Endothelial cell of umbilical vein (primary cell): ENCODE measurements at regions not wholly inside any gene's neighbourhood (a gene's known extent, or its start where the extent isn't known, plus 50 kb on each side); places are given as distances from the start of the nearest gene placed in this dataset.

Source experiments
- BruUV-seq: library from RNA; stranded (reverse); fragments of 400-500 nt; replicated peaks from 2 replicates; lab custom pipeline; 2021; lab: Mats Ljungman, UMichigan
- CTCF ChIA-PET: fragments of 300-600, 350-600 bp; sonication (Branson Sonifier 250); formaldehyde crosslinking; loops from one replicate; lab custom pipeline; 2021; ENCODE audit warnings: antibody characterized with exemption, inconsistent platforms; lab: Charles Lee
- POLR2A ChIA-PET: fragments of 300-600, 350-600 bp; sonication (Branson Sonifier 250); formaldehyde crosslinking; loops from one replicate; lab custom pipeline; 2021; ENCODE audit warnings: antibody characterized with exemption, inconsistent platforms; lab: Charles Lee
- DNase-seq: peaks from one replicate; pipeline ENCODE4 v3.0.0-alpha.2; 2011; ENCODE audit warnings: low read depth, low spot score
- FAIRE-seq: peaks from 2 replicates; lab custom pipeline; 2011; peaks lifted over from hg19 to GRCh38; lab: Jason Lieb, UNC
- H2AFZ ChIP-seq: 2 replicates; pipeline ENCODE4 v1.6.0; 2012; ENCODE audit warnings: low read depth, low read length, control low read depth, inconsistent platforms
- H3K27ac ChIP-seq: 2 replicates; pipeline ENCODE4 v1.5.1; 2011; ENCODE audit warnings: low read depth, mild to moderate bottlenecking, control low read depth, low read length, moderate library complexity; ENCODE audit not compliant: insufficient read depth
- H3K27me3 ChIP-seq, 2 experiments: 2 replicates each; pipeline versions ENCODE4 v1.6.0 to v1.6.1; 2011; ENCODE audit warnings: low read length in 2 of 2, mixed read lengths in 1 of 2; ENCODE audit not compliant: control insufficient read depth in 2 of 2, insufficient read depth in 2 of 2
- H3K36me3 ChIP-seq, 2 experiments: 2 replicates in 1 of 2; 3 replicates in 1 of 2; pipeline ENCODE4 v1.5.1; 2011; ENCODE audit warnings: low read length in 2 of 2, mild to moderate bottlenecking in 1 of 2, moderate library complexity in 1 of 2; ENCODE audit not compliant: control insufficient read depth in 2 of 2, insufficient read depth in 2 of 2; ENCODE audit errors: extremely low read depth in 1 of 2
- H3K4me1 ChIP-seq: 3 replicates; pipeline ENCODE4 v1.5.1; 2011; ENCODE audit warnings: mild to moderate bottlenecking, low read length; ENCODE audit not compliant: control insufficient read depth, insufficient read depth; ENCODE audit errors: extremely low read depth
- H3K4me2 ChIP-seq: 2 replicates; pipeline ENCODE4 v1.6.1; 2011; ENCODE audit warnings: low read length, control low read depth, mixed read lengths; ENCODE audit not compliant: insufficient read depth
- H3K4me3 ChIP-seq, 3 experiments: fragments of 200-600 bp in 1 of 3; sonication (generic), shearing (Covaris generic) in 1 of 3; replicated peaks in 1 of 3; 2 replicates each; pipeline ENCODE4 v1.5.1; 2011 to 2016; ENCODE audit warnings: control low read depth in 3 of 3, low read length in 3 of 3, mild to moderate bottlenecking in 2 of 3, inconsistent platforms in 1 of 3, low read depth in 1 of 3, moderate library complexity in 1 of 3; ENCODE audit not compliant: insufficient read depth in 1 of 3
- H3K79me2 ChIP-seq: 2 replicates; pipeline ENCODE4 v1.6.0; 2012; ENCODE audit warnings: low read length, inconsistent platforms; ENCODE audit not compliant: control insufficient read depth, insufficient read depth
- H3K9ac ChIP-seq: replicated peaks from 2 replicates; pipeline ENCODE3; 2011; ENCODE audit warnings: low read length, control low read depth; ENCODE audit not compliant: insufficient read depth; ENCODE audit errors: extremely low read depth
- H3K9me1 ChIP-seq: replicated peaks from 3 replicates; pipeline ENCODE4 v1.6.0; 2011; ENCODE audit warnings: mild to moderate bottlenecking, low read length; ENCODE audit not compliant: control insufficient read depth, insufficient read depth; ENCODE audit errors: extremely low read depth
- H3K9me3 ChIP-seq: replicated peaks from 2 replicates; pipeline ENCODE4 v1.5.1; 2012; ENCODE audit warnings: low read length, inconsistent platforms; ENCODE audit not compliant: control insufficient read depth, insufficient read depth
- H4K20me1 ChIP-seq: replicated peaks from 2 replicates; pipeline ENCODE3; 2011; ENCODE audit warnings: mild to moderate bottlenecking, low read length; ENCODE audit not compliant: control insufficient read depth, insufficient read depth; ENCODE audit errors: extremely low read depth
- EZH2 ChIP-seq: IDR thresholded peaks from 2 replicates; pipeline ENCODE4 v1.6.1; 2012; ENCODE audit warnings: borderline replicate concordance, low read depth, mild to moderate bottlenecking, moderate library complexity, low read length, inconsistent platforms; ENCODE audit not compliant: severe bottlenecking
- FOS ChIP-seq: IDR thresholded peaks from 2 replicates; pipeline ENCODE4 v1.6.1; 2011; ENCODE audit warnings: mild to moderate bottlenecking, low read length, moderate library complexity, borderline replicate concordance; ENCODE audit not compliant: insufficient read depth
- GATA2 ChIP-seq: IDR thresholded peaks from 2 replicates; pipeline ENCODE4 v1.7.0; 2011; ENCODE audit warnings: low read depth, mild to moderate bottlenecking, moderate library complexity, mixed read lengths, low read length; ENCODE audit not compliant: insufficient read length, insufficient read depth
- JUN ChIP-seq: IDR thresholded peaks from 2 replicates; pipeline ENCODE4 v1.6.1; 2011; ENCODE audit warnings: borderline replicate concordance, low read depth; ENCODE audit not compliant: insufficient read length, insufficient read depth
- MYC ChIP-seq: IDR thresholded peaks from one replicate; pipeline ENCODE4 v1.6.1; 2011; ENCODE audit warnings: mild to moderate bottlenecking, low read depth, low read length
- POLR2A ChIP-seq: IDR thresholded peaks from 2 replicates; pipeline ENCODE4 v1.6.1; 2012; ENCODE audit warnings: low read depth, mild to moderate bottlenecking, control low read depth, low read length
- POLR2AphosphoS5 ChIP-seq: IDR thresholded peaks from 2 replicates; pipeline ENCODE4 v1.6.1; 2012; ENCODE audit warnings: low read depth, mild to moderate bottlenecking, control low read depth, low read length, moderate library complexity; ENCODE audit not compliant: insufficient read depth
- dilution Hi-C: fragments of 300-500 bp; cut with MboI; formaldehyde crosslinking; loops from one replicate; pipeline ENCODE4 v1.15.0; 2019; ENCODE audit warnings: low sequenced_read_pairs; ENCODE audit not compliant: extremely low pct_ligation_motif_present
- intact Hi-C: fragments of 100-400 bp; cut with micrococcal nuclease; formaldehyde crosslinking; loops from one replicate; pipeline ENCODE4 v1.10.0; 2022
- TF ChIP-seq, protein P1 (sequence below), 2 donors: IDR thresholded peaks; 1 replicate in 1 of 2; 2 replicates in 1 of 2; pipeline ENCODE4 v1.5.1; 2011; ENCODE audit warnings: low read length in 2 of 2, mild to moderate bottlenecking in 2 of 2, moderate library complexity in 2 of 2, control low read depth in 1 of 2, inconsistent platforms in 1 of 2, low read depth in 1 of 2; ENCODE audit not compliant: insufficient read depth in 1 of 2; ENCODE audit errors: extremely low read depth in 1 of 2
- TF ChIP-seq, protein P2 (sequence below): IDR thresholded peaks from 2 replicates; pipeline ENCODE4 v1.6.1; 2011; ENCODE audit not compliant: insufficient read depth, insufficient read length

DNA sequence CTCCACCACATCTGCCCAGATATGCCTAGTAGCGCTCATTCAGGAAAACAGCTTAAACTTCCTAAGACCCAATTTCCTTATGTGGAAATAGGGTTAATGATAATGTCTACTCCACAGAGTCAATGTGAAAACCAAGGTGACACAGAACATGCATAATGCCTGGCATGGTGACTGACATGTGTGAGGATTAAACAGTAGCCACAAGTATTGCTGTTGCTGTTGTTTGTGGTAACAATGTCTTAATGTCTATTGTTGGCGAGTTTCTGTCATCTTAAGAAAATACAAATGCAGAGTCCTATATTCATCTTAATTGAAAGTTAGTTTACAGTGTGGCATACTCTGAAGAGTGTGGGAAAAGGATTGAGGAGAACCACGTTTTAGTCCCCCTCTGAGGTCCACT, 75.6 kb upstream of the NGF start:
- Histone ChIP-seq H4K20me1 (no peaks in the 10 kb centered on the region), H3K4me3 (no peak overlapping the region), H3K9me1 (no peaks in the 10 kb centered on the region), H3K9ac (no peak overlapping the region), H2AFZ (no peak overlapping the region), H3K79me2 (no peaks in the 10 kb centered on the region), H3K36me3 (no peaks in the 10 kb centered on the region), H3K4me2 (no peak overlapping the region), H3K27ac (no peak overlapping the region), H3K27me3 (no peaks in the 10 kb centered on the region), H3K9me3 (no peaks in the 10 kb centered on the region), H3K4me1 (no peaks in the 10 kb centered on the region)
- FAIRE-seq (no peak), DNase-seq (no peak)
- no peak for TF ChIP-seq POLR2A
- TF ChIP-seq POLR2AphosphoS5 = no peak
- ChIA-PET POLR2A (no interaction called here), CTCF (no interaction called here)
- no TSS peak for BruUV-seq
- intact Hi-C loops (no loop called here), dilution Hi-C loops (no loop called here)

DNA sequence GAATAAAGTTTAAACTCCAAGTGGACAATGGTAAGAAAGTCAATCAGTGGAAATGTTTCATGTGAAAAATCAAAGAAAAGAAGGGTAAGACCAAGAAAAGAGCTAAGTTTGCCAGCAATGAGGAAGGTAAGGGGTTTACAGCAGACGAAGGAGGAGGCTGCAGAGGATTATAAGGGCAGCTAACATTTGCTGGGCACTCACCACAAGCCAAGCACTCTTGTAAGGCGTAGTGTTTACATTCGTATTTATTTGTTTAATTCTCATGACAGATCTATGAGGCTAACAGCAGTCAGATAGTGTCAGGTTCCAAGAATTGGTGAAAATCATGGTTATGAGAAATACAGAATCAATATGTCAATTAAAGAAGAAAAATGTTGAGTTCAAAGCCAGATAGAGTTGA, 75.2 kb upstream of the NGF start:
- no peak for TF ChIP-seq MYC
- no peak for TF ChIP-seq FOS
- TF ChIP-seq EZH2 = no peak
- no peak for TF ChIP-seq POLR2A
- no peak for TF ChIP-seq JUN
- TF ChIP-seq GATA2 = no peak
- TF ChIP-seq, protein P1, sequence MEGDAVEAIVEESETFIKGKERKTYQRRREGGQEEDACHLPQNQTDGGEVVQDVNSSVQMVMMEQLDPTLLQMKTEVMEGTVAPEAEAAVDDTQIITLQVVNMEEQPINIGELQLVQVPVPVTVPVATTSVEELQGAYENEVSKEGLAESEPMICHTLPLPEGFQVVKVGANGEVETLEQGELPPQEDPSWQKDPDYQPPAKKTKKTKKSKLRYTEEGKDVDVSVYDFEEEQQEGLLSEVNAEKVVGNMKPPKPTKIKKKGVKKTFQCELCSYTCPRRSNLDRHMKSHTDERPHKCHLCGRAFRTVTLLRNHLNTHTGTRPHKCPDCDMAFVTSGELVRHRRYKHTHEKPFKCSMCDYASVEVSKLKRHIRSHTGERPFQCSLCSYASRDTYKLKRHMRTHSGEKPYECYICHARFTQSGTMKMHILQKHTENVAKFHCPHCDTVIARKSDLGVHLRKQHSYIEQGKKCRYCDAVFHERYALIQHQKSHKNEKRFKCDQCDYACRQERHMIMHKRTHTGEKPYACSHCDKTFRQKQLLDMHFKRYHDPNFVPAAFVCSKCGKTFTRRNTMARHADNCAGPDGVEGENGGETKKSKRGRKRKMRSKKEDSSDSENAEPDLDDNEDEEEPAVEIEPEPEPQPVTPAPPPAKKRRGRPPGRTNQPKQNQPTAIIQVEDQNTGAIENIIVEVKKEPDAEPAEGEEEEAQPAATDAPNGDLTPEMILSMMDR (IDR thresholded peaks at IDR 0.05; ENCODE audit: extremely low read depth in 1 of 2, insufficient read depth in 1 of 2, low read depth in 1 of 2, low read length in 2 of 2) = no peak
- no peak for TF ChIP-seq POLR2AphosphoS5
- TF ChIP-seq, protein P2, sequence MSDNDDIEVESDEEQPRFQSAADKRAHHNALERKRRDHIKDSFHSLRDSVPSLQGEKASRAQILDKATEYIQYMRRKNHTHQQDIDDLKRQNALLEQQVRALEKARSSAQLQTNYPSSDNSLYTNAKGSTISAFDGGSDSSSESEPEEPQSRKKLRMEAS = no peak
- H3K9ac ChIP-seq = no peak overlapping the region
- no peaks in the 10 kb centered on the region for H3K9me3 ChIP-seq
- H2AFZ ChIP-seq = no peak overlapping the region
- H3K4me2 ChIP-seq = no peak overlapping the region
- no TSS peak for BruUV-seq
- no peaks in the 10 kb centered on the region for H4K20me1 ChIP-seq
- no peak for FAIRE-seq
- no peak for DNase-seq
- H3K9me1 ChIP-seq = no peaks in the 10 kb centered on the region
- intact Hi-C loops (no loop called here), dilution Hi-C loops (no loop called here)
- H3K36me3 ChIP-seq = no peaks in the 10 kb centered on the region
- H3K79me2 ChIP-seq = no peaks in the 10 kb centered on the region
- no peak overlapping the region for H3K4me3 ChIP-seq
- ChIA-PET POLR2A (no interaction called here), CTCF (no interaction called here)
- no peak overlapping the region for H3K27ac ChIP-seq
- H3K27me3 ChIP-seq = no peaks in the 10 kb centered on the region
- H3K4me1 ChIP-seq = no peaks in the 10 kb centered on the region
